ENCODE measurements at regions not wholly inside any gene's neighbourhood (a gene's known extent, or its start where the extent isn't known, plus 50 kb on each side); places are given as distances from the start of the nearest gene placed in this dataset.

DNA sequence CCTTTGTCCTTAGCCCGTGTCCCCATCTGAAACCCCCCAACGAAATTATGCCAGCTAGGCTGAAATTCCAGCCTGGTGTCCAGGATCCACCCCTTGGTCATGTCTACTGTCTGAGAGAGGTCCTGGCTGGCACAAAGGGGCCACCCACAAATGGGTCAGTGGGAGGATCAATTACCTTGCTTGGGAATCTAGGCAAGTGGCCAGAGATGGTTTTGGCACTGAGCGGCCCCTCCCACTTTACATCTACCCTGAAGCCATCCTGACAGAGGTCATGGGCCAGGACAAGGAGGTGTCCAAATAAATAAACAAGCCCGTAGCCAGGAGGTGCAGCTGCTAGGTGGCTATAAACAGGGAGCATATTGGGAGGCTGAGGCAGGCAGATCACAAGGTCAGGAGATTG, 311.5 kb downstream of the MN1 start:
- DNase-seq = no peak

DNA sequence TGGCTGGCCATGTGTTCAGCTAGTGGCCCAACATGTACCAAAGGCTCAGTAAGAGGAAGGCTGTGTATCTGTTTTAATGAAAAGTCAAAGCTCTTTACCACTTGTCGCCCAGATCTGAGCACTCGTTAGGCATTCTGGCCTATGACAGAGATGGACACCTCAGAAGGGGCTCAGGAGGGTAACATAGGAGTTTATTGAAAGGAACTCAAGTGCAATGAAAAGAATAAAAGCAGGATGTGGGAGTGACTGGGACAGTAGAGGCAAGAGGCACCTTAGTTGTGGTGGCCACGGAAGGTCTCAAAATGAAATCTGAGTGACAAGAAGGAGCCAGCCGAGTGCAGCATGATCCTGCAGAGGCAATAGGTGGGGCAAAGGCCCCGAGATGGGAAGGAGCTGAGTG, 309.7 kb downstream of the MN1 start:
- DNase-seq = no peak

DNA sequence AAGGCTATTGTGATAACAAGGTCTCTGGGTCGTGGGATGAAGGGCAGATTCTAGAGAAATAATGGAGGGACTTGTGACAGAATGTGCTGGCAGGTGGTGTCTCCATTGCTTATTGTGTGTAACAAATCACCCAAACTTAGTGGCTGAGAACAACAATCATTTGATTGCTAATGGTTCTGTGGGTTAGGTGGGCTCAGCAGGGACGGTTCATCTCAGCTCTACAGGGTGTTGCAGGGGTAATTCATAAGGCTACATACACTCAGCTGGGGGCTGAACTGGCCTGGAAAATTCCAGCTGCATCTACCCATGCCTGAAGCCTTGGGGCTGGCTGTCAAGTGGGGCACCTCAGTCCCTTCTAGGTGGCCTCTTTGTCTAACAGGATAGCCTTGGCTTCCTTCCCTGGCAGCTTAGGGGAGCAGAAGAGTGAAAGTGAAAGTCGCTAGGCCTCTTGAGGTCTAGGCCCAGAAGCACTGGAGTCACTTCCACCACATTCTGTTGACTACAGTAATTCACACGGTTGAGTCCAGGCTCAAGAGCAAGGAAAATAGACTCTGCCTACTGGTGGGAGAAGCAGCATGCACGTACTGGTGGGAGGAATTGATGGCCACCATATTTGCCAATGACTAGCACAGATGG, 308.9 kb downstream of the MN1 start:
- no peak for DNase-seq

DNA sequence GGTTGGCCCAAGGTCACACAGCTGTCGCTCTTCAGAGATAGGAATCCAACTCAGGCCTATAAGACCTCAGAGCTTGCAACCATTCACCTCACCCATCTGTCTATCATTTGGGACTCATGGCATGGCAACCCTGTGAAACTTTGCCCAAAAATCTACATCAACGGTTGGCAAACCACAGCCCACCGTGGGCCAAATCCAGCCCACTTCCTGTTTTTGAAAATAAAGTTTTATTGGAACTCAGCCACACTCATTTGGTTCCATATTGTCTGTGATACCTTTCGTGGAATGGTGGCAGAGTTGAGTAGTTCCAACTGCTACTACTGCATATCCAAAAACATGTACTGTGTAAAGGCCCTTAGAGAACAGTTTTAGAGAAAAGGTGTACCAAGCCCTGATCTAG, 307.8 kb downstream of the MN1 start:
- no peak for DNase-seq

DNA sequence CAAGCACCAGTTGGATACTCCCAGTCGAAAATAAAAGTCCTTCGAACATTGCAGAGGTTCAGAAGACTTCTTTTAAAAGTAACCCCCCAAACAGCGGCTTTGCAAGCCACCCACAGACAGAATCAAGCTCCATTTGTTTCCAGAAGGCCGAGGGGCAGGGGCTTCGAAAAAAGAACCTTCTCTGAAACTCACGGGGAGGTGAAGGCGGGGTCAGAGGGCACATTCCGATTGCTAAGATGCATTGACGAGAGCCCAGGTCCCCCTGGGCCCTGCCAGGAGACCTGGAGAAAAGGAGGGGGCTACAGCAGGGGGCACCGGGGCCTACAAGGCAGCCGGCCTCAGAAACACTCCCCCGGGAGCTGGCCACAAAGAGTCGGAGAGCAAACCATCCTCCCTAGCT, 306.8 kb downstream of the MN1 start:
- no peak for DNase-seq

DNA sequence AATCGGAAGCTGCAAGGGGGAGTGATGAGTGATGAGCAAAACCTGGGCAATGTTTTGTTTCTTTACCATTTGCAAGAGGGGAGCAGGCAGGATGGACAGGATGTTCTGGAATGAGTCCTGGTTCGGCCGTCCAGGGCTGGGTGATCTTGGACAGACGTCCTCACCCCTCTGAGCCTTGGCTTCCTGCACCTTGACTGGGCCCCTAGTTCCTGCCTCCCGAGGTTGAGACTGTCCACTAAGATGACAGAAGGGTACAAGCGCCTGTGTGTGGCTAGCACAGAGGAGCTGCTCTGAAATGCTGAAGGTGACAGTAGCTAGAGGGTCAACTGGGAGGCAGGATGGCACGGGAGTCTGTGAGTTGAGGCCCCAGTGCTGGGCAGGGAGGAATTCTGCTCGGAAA, 306.2 kb downstream of the MN1 start:
- no peak for DNase-seq

DNA sequence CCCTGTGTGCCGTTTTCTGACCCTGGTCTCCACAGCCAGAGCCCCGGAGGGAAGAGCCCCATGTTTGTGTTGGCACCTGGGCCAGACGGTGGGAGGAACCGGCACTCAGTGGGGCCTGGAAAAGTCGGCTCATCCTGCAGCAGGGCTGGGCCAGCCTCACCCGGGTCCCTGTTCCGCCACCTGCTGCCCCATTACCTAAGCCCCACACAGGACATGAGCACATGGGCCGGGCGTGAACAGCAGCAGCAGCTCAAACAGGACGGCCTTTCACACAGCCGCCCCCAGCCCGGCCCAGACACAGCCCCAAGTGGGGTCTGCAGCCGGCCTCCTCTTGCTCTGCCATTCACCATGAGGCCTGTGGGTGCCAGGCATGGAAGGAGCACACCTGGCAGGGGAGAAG, 302.4 kb downstream of the MN1 start:
- DNase-seq = no peak

DNA sequence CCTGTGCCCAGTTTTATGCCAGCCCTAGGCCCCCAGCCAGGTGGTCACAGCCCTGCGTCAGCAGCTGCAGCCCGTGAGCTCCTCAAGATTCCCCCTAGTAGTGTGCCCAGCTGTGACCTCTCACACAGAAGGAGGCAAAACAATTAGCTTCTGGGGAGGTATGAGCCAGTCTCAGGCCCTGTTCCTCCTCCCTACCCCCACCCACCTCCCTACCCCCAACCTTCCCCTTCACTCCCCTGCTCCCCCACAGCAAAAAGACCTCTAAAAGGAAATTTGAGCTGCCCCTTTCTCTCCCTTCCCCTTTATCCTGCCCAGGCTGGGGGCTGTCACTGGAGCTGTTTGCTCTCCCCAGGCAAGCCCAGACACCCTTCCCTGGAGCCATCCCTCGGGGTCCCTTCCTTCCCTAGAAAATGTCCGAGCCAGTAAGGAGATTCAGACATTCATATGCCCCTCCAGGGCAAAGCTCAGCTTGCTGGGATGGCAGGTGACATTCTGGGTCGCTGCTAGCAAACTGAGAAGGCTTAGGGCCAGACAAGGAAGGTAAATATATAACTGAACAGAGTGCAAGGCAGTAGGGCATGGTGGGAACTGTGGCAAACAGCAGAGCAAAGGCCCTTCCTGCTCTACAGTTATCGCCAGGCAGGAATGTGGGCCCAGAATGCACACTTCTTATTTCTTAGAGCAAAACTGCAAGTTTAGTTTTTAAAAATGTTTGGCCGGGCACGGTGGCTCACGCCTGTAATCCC, 300.2 kb downstream of the MN1 start:
- DNase-seq = no peak

DNA sequence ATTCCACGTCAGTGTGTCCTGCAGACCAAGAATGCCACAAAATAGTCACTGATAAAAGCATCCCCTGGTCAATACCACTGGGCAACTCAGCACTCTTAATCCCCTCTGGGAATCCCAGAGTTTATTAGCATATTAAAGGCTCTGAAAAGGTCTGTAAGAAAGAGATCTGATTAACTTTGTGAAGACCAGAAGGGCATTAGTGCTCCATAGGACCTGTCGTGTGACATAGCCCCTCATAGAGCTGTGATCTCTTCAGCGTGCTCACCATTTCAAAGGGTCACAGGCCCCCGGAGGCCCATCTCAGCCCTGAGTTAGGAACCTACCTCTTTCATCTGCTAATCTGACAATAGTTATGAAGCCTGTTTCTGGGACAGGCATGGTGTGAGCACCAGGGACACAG, 299.2 kb downstream of the MN1 start:
- DNase-seq = no peak

DNA sequence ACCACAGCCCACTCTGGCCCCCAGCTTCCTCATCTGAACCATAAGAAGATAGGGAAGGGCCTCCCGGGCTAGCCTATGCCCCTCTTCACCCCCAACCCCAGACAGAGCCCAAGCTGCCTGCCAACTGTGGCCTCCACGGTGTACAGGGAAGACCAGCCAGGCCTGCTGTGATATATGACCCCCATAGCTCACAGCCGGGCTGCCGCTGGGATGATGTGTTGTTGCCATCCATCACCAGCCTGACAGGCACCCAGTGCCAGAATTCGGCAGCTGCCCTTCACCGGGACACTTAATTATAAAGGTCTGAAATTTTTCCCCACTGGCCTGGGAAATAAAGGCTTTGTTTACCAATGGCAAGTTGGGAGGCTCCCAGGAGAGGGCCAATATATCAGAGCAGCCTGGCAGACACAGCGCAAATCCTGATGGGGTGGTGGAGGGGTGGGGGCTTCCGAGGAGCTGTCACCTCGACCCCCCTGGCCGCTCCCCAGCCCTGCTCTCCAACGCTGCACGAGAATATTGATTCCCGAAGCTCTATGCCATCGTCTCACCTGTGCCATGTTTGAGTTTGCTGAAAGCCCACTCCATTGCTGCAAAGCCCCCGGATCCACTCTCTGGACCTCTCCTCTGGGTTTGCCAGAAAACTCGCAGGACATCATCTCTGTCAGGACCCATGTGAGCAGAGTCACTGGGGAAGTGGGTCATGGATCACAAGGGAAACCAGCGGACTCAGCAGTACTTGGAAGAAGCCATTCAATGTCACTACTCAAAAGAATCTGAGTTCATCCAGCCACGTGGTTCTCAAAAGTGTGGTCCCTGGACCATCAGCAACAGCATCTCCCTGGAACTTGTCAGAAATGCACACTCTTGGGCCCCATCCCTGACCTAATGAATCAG, 296.9 kb downstream of the MN1 start:
- no peak for DNase-seq

DNA sequence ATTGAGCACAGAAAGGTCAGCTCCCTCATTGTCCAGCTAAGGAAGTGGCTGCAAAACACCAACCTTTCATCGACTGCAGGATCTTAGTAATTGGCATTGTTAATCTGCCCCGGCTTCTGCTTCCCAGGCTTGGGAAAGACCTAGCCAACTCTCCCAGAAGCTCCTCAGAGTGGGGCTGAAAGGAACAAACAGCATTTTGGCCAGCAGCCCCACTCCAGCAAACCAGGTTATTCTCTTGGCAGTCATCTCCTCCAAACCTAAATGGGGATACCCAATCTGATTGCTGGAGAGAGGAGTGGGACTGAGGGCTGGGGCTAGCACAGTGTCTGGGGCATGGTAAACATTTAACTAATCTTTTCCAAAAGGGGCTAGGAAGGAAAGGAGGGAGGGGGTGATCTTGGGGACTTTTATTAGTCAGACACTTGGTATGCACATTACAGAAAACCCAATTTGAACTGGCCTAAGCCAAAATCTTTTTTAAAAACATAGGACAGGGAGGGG, 294.4 kb downstream of the MN1 start:
- DNase-seq = no peak

DNA sequence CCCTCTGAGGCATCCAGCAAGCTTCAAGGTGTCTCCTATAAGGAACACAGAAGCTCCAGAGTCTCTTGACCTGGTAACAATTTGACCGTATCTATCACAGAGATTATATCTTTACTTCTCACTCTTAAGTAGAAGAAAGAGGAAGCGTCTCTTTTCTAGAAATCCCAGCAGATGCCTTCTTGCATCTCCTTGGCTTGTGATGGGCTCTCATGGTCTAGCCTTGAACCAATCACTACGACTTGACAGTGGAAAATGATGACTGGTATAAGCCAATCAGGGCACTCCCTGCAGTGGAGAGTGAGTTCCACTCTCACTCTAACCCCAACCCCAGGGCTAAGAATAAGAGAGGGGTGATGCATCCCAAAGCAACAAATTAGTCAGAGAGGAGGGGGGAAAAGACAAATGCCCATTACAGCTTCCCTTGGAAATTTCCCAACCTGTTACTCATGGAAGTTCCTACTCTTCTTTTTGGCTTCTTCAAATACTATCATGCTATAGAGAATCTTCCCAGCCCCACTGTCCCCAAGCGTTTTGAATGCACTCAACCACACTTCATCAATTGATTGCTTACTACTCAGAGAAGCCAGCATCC, 293.5 kb downstream of the MN1 start:
- no peak for DNase-seq

DNA sequence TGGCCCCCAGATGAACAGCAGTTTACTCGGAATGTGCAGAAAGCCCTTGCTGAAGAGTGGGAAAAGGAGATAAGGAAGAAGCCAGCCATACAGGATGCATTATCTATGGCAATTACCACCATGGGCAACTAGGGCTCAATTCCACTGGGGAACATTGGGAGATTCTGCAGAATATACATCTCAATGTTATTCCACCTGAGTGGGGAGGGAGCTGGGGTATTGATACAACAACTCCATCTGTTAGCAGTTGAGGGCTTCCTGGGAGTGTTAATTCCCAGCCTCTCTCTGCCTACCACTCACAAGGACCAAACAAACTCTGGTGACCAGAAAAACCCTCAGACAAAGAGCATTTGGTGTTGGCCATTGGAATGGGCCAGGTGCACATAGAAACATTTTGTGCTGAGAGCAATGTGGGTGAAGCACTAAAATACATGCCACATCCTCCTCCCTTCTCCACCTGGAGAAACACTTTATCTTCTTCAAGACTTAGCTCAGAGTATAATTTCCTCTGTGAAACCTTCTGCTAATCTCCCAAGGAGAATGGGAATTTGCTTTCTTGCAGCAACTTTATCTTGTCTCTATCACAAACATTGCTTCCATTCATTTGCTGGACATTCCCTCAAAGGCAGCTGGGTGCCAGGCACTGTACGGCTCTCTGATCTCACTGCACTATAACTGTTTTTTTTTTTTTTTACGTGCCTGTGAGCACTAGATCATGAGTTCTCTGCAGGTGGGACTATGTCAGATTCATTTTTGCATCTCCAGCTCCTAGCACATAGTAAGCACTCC, 292.2 kb downstream of the MN1 start:
- no peak for DNase-seq

DNA sequence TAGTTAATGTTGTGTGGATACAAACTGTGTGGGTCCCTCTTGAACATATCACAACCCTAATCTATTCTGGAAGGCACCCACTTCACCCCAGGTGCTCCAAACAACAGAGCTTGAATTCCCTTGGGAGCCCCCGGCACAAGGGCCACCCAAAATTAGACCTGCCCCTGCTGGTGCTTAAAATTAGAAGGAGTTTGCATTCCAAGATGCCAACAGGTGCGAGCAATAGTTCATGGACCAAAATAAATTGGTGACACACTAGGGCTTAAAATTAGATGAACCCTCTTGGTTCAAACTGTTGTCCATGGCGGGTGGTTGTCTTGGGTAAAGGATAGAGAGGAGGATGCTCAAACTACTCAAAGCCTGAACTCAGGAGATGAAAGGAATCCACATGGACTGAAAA, 291.5 kb downstream of the MN1 start:
- DNase-seq = no peak

DNA sequence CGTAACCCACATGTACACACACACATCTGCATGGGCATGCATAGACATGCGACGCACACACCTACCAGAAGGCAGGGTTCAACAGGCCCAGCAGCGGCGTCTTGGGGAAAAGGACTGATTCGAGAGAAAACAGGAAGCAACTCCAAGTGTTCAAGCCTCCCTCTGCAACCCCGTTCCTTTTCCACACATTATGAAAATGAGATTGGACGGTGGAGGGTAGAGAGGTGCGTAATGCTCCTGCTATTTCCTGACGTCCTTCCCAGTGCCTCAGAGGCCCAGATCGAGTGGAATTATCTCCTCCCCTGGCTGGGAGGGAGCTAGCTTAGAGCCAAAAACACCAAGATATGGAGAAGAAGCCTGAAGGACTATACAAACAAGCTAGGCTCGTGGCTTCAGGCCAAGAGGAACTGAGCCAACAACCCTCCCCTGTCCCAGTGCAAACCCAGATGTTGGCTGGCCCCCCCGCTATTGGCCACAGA, 289.2 kb downstream of the MN1 start:
- peak; percentile 85 for DNase-seq

DNA sequence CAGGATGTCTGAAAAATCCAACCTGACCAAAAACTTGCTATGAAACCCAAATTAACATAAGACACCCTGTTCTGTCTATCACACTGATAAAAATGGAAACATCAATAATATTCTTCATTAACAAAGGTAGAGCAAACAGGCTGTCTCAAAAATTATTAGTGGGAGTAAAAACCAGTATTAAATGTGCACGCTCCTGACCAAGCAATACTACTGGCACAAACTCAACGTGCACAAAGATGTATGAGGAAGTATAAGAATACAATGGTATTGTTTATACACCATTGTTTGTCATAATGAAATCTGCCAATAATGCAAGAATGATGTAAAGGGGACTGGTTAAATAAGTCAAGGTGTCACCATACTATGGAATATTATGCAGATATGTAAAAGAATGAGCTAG, 288.5 kb downstream of the MN1 start:
- DNase-seq = no peak

DNA sequence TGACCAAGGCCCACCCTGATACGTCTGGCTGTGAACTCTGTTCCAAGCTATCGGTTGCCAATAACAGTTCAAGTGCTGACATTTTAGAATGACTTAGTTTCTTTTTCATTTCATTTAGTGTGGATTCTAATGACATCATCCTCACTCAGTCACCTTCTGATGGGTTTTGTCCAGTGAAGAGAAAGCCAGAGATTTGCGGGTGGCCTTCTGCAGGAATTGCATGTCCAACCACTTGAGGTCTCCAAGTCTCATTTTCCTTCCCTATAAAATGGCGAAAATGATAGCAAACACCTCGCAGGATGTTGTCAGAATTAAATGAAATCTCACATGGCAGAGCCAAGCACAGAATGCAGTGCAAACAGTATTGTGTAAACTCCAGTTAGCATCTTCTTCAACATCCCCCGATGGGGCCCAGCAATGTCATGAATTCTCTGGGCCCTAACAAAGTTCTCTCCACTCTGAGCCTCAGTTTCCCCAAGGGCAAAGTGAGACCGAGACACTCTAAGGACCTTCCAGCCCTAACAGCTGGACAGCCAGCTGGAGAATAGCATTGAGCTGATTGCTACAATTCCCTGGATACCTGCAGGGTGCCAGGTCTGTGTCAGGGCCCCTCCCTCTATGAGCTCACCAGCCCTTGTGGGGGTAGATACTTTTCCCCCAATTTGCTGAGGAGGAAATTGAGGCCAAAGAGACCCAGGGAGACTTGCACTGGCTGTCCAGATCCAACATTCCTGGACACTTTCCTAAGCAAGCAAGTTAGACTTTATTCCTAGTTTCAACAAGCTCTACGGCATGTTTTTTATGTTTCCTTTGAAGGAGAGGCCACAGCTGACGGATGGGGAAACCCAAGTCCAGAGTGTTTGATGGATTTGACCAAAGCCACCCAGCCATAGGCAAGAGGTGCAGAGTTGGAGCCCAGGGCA, 286.7 kb downstream of the MN1 start:
- DNase-seq = peak; percentile 80

DNA sequence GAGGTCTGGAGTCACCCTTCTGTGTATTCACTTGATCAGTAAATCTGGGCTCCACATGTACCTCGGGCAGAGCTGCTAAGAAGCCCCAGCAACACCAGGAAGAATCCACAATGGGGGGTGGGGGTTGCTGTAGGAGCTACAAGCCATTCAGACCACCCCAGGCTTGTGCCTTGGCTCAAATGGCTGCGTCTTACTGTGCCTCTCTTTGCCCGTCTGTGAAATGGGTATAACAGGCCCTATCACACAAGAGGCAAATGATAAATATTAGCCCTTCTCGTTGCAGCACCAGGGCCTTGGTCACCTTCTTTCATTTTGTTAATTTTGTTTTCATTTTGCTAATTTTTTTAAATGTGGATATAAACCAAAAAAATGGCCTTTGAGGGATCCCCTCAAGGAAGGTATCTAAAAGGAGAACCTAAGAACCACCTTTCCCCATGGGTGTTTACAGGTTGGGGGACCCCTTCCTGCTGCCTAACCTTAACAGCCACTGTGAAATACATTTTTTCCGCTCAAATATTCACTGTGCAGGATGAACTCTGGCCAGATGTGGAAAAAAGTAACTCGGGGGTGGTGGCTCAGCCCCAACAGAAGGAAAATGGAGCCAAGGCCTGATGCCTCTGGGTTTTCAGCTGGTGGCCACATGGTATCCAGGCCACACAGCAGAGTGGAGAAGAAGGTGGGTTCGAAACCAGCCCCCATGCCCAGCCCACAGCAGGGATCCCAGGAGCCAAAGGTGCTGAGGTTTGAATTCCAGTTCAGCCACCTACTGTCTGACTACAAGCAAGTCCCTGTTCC, 284.0 kb downstream of the MN1 start:
- no peak for DNase-seq

DNA sequence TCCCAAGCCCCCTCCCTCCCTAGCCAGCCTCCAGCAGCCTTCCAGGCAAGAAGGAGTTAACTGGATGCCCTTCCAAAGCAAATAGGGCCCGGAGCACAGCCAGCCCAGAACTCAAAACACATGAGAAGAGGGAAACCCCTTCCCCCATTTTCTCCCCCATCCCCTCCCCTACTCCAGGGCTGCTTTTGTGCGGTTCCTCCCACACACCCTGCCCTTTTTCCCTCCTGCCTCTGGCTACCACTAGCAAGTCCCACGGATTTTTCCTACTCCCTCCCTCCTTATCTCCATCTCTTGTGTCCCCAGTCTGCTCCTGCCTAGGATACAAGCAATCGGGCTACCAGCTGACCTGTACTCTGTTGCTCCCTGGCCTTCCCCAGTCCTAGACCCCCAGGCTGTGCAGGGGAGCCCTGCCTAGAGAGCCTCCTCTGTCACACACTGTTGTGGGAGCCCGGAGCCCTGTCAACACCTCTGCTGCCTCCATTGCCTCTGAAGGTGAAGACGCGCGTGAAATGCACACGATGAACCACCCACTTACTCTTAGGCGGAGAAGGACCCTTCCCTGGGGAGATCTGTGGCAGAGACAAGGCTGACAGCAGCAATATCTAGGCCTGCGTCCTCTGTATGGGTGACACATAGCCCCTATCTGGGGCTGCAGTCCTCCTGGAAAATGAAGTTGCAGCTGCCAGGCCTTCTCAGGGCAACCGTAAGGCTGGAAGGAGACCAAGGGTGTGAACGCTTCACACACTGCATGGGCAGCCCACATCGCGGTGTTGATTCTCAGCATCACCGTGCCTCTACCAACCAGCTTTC, 282.8 kb downstream of the MN1 start:
- DNase-seq = no peak

All from hindlimb muscle (tissue), 1 donor.